ENCODE measurements at regions not wholly inside any gene's neighbourhood (a gene's known extent, or its start where the extent isn't known, plus 50 kb on each side); places are given as distances from the start of the nearest gene placed in this dataset.

- H3K36me3 ChIP-seq: no peaks in the 10 kb centered on the region
- Mint-ChIP-seq H3K36me3 (no peaks in the 10 kb centered on the region), H3K4me1 (peaks cover 6% of the 10 kb centered on the region), H3K9me3 (no peaks in the 10 kb centered on the region), H3K4me3 (no peak overlapping the region), H3K27ac (no peak overlapping the region), H3K27me3 (ENCODE audit: insufficient read depth, low read depth) (no peaks in the 10 kb centered on the region)
- H3K4me3 ChIP-seq: no peak overlapping the region
- no peak overlapping the region for H2AFZ ChIP-seq (replicated peaks)
- no peak overlapping the region for H3K4me2 ChIP-seq
- H3K79me2 ChIP-seq (ENCODE audit: low read depth): no peaks in the 10 kb centered on the region
- H3K27me3 ChIP-seq: no peaks in the 10 kb centered on the region
- H3K4me1 ChIP-seq: peaks cover 9% of the 10 kb centered on the region
- H3K9me3 ChIP-seq (ENCODE audit: low read depth): no peaks in the 10 kb centered on the region
- TF ChIP-seq EZH2 (IDR thresholded peaks at IDR 0.05) (no peak), EZH2phosphoT487 (IDR thresholded peaks at IDR 0.05) (no peak)
- TF ChIP-seq, protein P1, sequence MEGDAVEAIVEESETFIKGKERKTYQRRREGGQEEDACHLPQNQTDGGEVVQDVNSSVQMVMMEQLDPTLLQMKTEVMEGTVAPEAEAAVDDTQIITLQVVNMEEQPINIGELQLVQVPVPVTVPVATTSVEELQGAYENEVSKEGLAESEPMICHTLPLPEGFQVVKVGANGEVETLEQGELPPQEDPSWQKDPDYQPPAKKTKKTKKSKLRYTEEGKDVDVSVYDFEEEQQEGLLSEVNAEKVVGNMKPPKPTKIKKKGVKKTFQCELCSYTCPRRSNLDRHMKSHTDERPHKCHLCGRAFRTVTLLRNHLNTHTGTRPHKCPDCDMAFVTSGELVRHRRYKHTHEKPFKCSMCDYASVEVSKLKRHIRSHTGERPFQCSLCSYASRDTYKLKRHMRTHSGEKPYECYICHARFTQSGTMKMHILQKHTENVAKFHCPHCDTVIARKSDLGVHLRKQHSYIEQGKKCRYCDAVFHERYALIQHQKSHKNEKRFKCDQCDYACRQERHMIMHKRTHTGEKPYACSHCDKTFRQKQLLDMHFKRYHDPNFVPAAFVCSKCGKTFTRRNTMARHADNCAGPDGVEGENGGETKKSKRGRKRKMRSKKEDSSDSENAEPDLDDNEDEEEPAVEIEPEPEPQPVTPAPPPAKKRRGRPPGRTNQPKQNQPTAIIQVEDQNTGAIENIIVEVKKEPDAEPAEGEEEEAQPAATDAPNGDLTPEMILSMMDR (IDR thresholded peaks at IDR 0.05): no peak
- H4K20me1 ChIP-seq (ENCODE audit: low read depth): no peaks in the 10 kb centered on the region
- H3F3A ChIP-seq (ENCODE audit: low read depth): no peaks in the 10 kb centered on the region
- no peak overlapping the region for H3K9ac ChIP-seq
- H3K27ac ChIP-seq: no peak overlapping the region
- no peak for DNase-seq (ENCODE audit: low spot score)
Measured at GRCh38 chr11:115069599-115069998, 391.3 kb downstream of the NXPE2 start.

DNA sequence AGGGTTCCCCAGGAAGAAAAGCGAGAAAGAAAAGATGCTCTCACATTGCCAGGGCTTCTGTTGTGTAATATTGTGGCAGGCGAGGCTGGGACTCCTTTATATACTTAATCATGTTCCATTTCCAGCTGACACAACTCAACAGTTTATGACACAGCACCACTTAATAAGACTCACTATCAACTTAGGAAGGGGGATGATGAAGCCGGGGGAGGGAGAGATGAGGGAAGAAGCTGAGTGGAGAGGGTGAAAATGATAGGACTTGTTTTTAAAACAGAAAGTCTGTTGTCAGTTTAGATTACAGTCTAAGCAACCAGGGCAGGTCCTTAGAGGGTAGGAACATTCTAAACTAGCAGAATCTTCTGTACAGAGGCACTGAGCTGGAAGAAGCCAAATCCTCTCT lies 397.0 kb downstream of the NXPE2 start:
- peaks cover 6% of the 10 kb centered on the region for H3K27me3 Mint-ChIP-seq (ENCODE audit: insufficient read depth, low read depth)

DNA sequence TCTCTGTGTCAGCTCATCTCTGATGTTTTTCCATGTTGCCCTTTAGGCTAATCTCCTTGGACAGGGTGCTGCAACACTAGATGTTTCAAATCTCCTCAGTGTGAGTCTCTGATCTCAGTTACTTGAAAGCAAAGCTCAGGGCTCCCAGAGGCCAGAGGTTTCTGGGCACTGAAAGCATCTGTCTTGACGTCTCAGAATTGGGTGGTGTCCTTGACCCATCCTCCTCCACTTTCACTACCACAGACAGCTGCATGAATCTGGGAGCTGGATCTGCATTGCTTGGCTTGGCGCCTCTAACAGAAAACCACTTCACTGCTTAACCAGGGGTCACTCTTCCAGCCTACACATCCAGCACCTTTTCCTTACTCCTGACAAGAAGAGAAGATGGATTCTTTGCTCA lies 399.4 kb downstream of the NXPE2 start:
- H4K20me1 ChIP-seq (ENCODE audit: low read depth): no peaks in the 10 kb centered on the region
- DNase-seq (ENCODE audit: low spot score): no peak
- no peak overlapping the region for H3K9ac ChIP-seq
- H3K36me3 ChIP-seq: no peaks in the 10 kb centered on the region
- Mint-ChIP-seq H3K36me3 (no peaks in the 10 kb centered on the region), H3K27ac (no peak overlapping the region), H3K27me3 (ENCODE audit: insufficient read depth, low read depth) (peaks cover 14% of the 10 kb centered on the region), H3K4me1 (peaks cover 33% of the 10 kb centered on the region), H3K9me3 (no peaks in the 10 kb centered on the region), H3K4me3 (no peak overlapping the region)
- no peak for TF ChIP-seq EZH2phosphoT487 (IDR thresholded peaks at IDR 0.05)
- TF ChIP-seq, protein P1 (IDR thresholded peaks at IDR 0.05): no peak
- TF ChIP-seq EZH2 (IDR thresholded peaks at IDR 0.05): no peak
- H3K79me2 ChIP-seq (ENCODE audit: low read depth): no peaks in the 10 kb centered on the region
- H3K9me3 ChIP-seq (ENCODE audit: low read depth): no peaks in the 10 kb centered on the region
- H3K4me1 ChIP-seq: no peaks in the 10 kb centered on the region
- H3K4me2 ChIP-seq: no peak overlapping the region
- no peak overlapping the region for H2AFZ ChIP-seq (replicated peaks)
- H3K4me3 ChIP-seq: no peak overlapping the region
- no peaks in the 10 kb centered on the region for H3K27me3 ChIP-seq
- H3K27ac ChIP-seq: no peak overlapping the region
- no peaks in the 10 kb centered on the region for H3F3A ChIP-seq (ENCODE audit: low read depth)

More for the DNA sequence above, 397.0 kb downstream of the NXPE2 start:
- Mint-ChIP-seq H3K9me3 (no peaks in the 10 kb centered on the region), H3K4me3 (no peak overlapping the region), H3K4me1 (peaks cover 31% of the 10 kb centered on the region), H3K36me3 (no peaks in the 10 kb centered on the region), H3K27ac (peak overlapping the region; percentile 32)
- H3K36me3 ChIP-seq: no peaks in the 10 kb centered on the region
- no peaks in the 10 kb centered on the region for H4K20me1 ChIP-seq (ENCODE audit: low read depth)
- no peaks in the 10 kb centered on the region for H3F3A ChIP-seq (ENCODE audit: low read depth)
- no peaks in the 10 kb centered on the region for H3K9me3 ChIP-seq (ENCODE audit: low read depth)
- no peaks in the 10 kb centered on the region for H3K79me2 ChIP-seq (ENCODE audit: low read depth)
- no peaks in the 10 kb centered on the region for H3K27me3 ChIP-seq
- H3K9ac ChIP-seq: no peak overlapping the region
- no peak for DNase-seq (ENCODE audit: low spot score)
- peak overlapping the region; percentile 22 for H3K4me2 ChIP-seq
- no peaks in the 10 kb centered on the region for H3K4me1 ChIP-seq
- no peak overlapping the region for H3K4me3 ChIP-seq
- no peak overlapping the region for H3K27ac ChIP-seq
- no peak overlapping the region for H2AFZ ChIP-seq (replicated peaks)
- TF ChIP-seq EZH2phosphoT487 (IDR thresholded peaks at IDR 0.05) (no peak), EZH2 (IDR thresholded peaks at IDR 0.05) (no peak)
- TF ChIP-seq, protein P1 (IDR thresholded peaks at IDR 0.05): no peak

Data from neural progenitor cell (in vitro differentiated cells).